ENCODE measurements at regions not wholly inside any gene's neighbourhood (a gene's known extent, or its start where the extent isn't known, plus 50 kb on each side); places are given as distances from the start of the nearest gene placed in this dataset.

- TF ChIP-seq TAF1 (IDR thresholded peaks at IDR 0.05; ENCODE audit: low read depth), result no peak
- no peak for TF ChIP-seq YY1 (IDR thresholded peaks at IDR 0.05; ENCODE audit: low read depth)
Observed at GRCh38 chr2:236909193-236909504, 176.5 kb upstream of the COPS8 start.

Data from Ishikawa (cell line).